Type B pancreatic cell (in vitro differentiated cells): ENCODE measurements at regions not wholly inside any gene's neighbourhood (a gene's known extent, or its start where the extent isn't known, plus 50 kb on each side); places are given as distances from the start of the nearest gene placed in this dataset.

Source experiments
- DNase-seq: peaks from one replicate; pipeline ENCODE4 v3.0.0; 2021; ENCODE audit warnings: mixed read lengths; ENCODE audit not compliant: unreplicated experiment; ENCODE audit errors: extremely low spot score
- H3K27ac Mint-ChIP-seq: 2 replicates; pipeline ENCODE4 v1.8.0; 2021; ENCODE audit warnings: mild to moderate bottlenecking, mixed read lengths
- H3K27me3 Mint-ChIP-seq: 2 replicates; pipeline ENCODE4 v1.8.0; 2021; ENCODE audit warnings: mixed read lengths
- H3K36me3 Mint-ChIP-seq: 2 replicates; pipeline ENCODE4 v1.8.0; 2021; ENCODE audit warnings: mixed read lengths
- H3K4me1 Mint-ChIP-seq: one replicate; pipeline ENCODE4 v1.8.0; 2021; ENCODE audit warnings: mixed read lengths; ENCODE audit not compliant: unreplicated experiment
- H3K4me3 Mint-ChIP-seq: 2 replicates; pipeline ENCODE4 v1.8.0; 2021; ENCODE audit warnings: mild to moderate bottlenecking, mixed read lengths
- H3K9me3 Mint-ChIP-seq: 2 replicates; pipeline ENCODE4 v1.8.0; 2021; ENCODE audit warnings: mixed read lengths
- CTCF ChIP-seq: fragments of 200-600 bp; sonication (generic); conservative IDR thresholded peaks from 2 replicates; pipeline ENCODE4 v1.5.0; 2021; ENCODE audit warnings: antibody characterized with exemption, mild to moderate bottlenecking

GRCh38 chr15:23750179-23750578, 63.1 kb upstream of the NDN start:
- Mint-ChIP-seq H3K27me3 (no peaks in the 10 kb centered on the region), H3K4me3 (no peak overlapping the region), H3K27ac (no peak overlapping the region), H3K36me3 (no peaks in the 10 kb centered on the region), H3K4me1 (no peaks in the 10 kb centered on the region), H3K9me3 (no peaks in the 10 kb centered on the region)
- TF ChIP-seq CTCF = no peak
- no peak for DNase-seq

- Mint-ChIP-seq H3K9me3 (no peaks in the 10 kb centered on the region), H3K4me3 (no peak overlapping the region), H3K27ac (no peak overlapping the region), H3K27me3 (no peaks in the 10 kb centered on the region), H3K4me1 (no peaks in the 10 kb centered on the region), H3K36me3 (no peaks in the 10 kb centered on the region)
- TF ChIP-seq CTCF = no peak
- no peak for DNase-seq
Measured at GRCh38 chr15:23750776-23751175, 63.7 kb upstream of the NDN start.

DNA sequence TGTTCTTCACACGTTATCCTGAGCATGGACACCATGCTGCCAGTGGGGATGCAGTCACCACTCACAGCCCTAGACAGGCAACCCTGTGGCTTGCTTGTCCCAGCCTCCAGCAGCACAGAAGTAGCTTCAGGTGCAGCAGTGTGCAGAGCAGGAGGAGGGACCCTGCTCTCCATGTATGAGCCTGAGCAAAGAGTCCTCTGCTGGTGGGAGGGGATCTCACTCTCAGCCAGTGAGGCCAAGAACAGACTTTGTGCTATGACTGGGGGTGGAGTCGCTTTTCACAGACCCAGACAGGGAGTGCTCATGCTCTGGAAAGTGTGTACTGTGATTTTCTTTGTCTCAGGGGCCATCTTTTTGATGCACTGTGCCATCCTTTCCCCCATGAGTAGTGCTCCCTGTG, 66.1 kb upstream of the NDN start:
- no peaks in the 10 kb centered on the region for H3K9me3 Mint-ChIP-seq
- no peak for DNase-seq

DNA sequence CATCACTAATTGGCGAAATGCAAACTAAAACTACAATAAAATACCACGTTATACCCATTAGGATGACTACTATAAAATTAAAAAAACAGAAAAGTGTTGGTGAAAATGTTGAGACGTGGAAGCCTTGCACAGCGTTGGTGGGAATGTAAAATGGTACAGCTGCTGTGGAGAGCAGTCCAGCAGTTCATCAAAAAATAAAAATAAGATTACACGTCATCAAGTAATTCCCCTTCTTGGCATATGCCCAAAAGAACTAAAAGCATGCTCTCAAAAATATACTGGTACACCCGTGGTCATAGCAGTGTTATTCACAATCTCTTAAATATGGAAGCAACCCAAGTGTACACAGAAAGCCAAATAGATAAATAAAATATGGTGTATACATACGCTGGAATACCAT, 71.8 kb upstream of the NDN start:
- Mint-ChIP-seq H3K9me3 (no peaks in the 10 kb centered on the region), H3K4me1 (no peaks in the 10 kb centered on the region), H3K27ac (no peak overlapping the region), H3K27me3 (no peaks in the 10 kb centered on the region), H3K36me3 (no peaks in the 10 kb centered on the region), H3K4me3 (no peak overlapping the region)
- no peak for DNase-seq
- no peak for TF ChIP-seq CTCF

More for the DNA sequence above, 66.1 kb upstream of the NDN start:
- Mint-ChIP-seq H3K4me3 (no peak overlapping the region), H3K4me1 (no peaks in the 10 kb centered on the region), H3K36me3 (no peaks in the 10 kb centered on the region), H3K27me3 (no peaks in the 10 kb centered on the region), H3K27ac (no peak overlapping the region)
- TF ChIP-seq CTCF = no peak

GRCh38 chr15:23760024-23760423, 72.9 kb upstream of the NDN start:
- no peaks in the 10 kb centered on the region for H3K36me3 Mint-ChIP-seq
- TF ChIP-seq CTCF = no peak
- no peaks in the 10 kb centered on the region for H3K4me1 Mint-ChIP-seq
- no peak for DNase-seq
- H3K9me3 Mint-ChIP-seq = peaks cover 4% of the 10 kb centered on the region
- H3K27me3 Mint-ChIP-seq = no peaks in the 10 kb centered on the region
- no peak overlapping the region for H3K27ac Mint-ChIP-seq
- H3K4me3 Mint-ChIP-seq = no peak overlapping the region

GRCh38 chr15:23761386-23761785, 74.3 kb upstream of the NDN start:
- TF ChIP-seq CTCF = no peak
- Mint-ChIP-seq H3K27me3 (no peaks in the 10 kb centered on the region), H3K4me3 (no peak overlapping the region), H3K9me3 (peaks cover 5% of the 10 kb centered on the region), H3K36me3 (no peaks in the 10 kb centered on the region), H3K27ac (no peak overlapping the region), H3K4me1 (no peaks in the 10 kb centered on the region)
- no peak for DNase-seq
